ENCODE measurements at regions not wholly inside any gene's neighbourhood (a gene's known extent, or its start where the extent isn't known, plus 50 kb on each side); places are given as distances from the start of the nearest gene placed in this dataset.
"Not testable (repeated sequence)": the region's sequence is repeated elsewhere in the genome, so short reads cannot be mapped to it uniquely, and the experiment has no call there.

DNA sequence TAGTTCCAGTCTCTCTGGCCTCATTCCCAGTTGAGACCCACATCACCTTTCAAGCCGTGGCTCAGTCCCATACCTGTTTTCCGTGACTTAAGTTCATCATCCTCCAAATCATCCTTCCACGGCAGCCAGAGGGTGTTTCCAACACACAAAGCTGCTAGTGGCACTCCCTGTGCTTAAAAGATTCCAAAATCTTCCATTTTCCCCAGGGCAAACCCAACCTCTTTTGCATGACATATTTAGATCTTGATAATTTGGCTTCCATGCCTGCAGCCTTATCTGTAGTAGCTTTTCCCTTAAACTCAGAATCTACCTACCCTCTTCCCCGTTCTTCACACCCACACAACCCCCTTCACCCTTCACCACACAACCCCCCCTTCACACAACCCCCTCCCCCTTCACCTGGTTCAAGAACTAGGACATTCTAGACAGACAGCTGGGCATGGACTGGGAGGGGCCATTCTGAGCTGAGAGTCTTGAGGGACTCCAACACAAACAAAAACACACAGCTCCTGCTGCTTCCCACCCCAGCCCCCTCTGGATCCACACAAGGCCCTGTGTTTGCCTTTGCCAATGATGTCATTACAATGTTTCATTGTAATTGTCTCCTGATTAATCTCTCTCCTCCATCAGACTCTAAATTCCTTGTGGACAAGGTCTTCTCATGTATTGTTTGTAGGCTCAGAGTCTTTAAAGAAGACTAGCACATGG lies 268.2 kb downstream of the SH3GL2 start:
- no peak for DNase-seq

DNA sequence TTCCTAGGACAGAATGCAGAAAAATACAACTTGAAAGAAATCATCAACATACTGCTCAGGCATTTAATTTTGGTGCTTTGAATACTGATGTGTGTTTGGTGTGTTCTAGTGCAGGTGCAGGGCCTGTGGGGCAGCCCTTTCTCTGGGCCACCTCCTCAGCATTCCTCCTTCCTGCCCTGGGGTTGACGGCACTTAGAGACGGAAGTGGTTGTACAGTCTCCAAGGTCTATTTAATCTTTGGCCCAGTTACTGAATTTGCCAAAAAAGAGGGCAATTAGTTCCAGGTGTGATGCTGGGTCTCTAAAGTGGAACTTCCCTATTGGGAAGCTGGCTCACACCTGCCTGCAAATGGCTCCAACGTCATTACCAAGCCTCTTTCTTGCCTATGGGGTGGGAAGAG lies 269.0 kb downstream of the SH3GL2 start:
- no peak for DNase-seq

GRCh38 chr9:17852108-17852507 lies 273.2 kb downstream of the SH3GL2 start:
- no peak for DNase-seq

DNA sequence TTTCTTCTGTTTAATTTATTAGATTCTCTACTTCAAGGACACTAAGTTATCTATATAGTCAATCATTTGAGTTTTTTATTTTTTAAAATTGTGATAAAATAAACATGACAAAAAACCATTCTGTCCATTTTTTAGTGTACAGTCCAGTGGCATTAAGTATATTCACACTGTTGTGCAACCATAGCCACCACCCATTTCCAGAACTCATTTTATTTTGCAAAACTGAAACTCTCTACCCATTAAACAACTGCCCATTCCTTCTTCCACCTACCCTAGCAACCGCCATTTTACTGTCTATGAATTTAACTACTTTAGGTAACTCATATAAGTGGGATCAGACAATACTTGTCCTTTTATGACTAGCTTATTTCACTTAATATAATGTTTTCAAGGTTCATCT lies 275.6 kb downstream of the SH3GL2 start:
- DNase-seq, result no peak

- no peak for DNase-seq
Measured at GRCh38 chr9:17856995-17857394, 278.1 kb downstream of the SH3GL2 start.

DNA sequence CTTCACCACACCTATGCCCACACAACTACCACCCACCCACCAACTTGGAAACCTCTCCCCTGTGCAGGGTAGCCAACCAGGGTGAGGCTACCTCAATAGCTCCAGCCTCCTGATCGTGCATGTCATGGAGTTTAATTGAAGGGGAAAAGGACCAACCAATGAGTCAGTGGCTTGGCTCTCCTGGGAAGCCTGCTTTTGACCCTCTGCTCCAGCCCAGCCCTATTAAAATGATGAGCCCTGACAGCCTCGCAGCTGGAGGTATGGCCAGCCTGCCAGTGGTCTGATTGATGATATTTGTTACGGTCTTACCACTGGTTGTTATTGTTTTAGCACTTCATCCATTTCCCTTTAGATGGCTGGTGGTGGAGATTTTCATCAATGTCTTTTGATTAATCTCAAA lies 280.4 kb downstream of the SH3GL2 start:
- DNase-seq, result no peak

GRCh38 chr9:17859987-17860386 lies 281.1 kb downstream of the SH3GL2 start:
- no peak for DNase-seq

GRCh38 chr9:17862101-17862500 lies 283.2 kb downstream of the SH3GL2 start:
- DNase-seq, result no peak

DNA sequence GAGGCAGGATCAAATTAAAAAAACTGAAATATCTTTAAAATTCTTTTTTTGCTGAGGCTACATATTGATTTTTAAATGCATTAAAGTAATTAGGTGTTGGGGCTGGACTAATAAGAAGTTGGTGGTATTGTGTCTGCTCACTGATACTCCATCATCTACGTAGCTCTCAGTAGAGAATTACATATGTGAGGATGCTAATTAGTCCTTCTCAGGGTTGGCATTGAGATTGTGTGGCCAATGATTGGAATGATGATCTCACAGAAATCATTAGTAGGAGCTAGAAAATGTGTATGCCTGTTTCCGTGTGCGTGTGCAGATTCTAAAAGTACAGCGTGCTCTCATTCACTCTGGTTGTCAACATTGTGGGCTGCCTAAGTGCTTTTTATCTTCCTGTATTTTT lies 283.8 kb downstream of the SH3GL2 start:
- no peak for DNase-seq

DNA sequence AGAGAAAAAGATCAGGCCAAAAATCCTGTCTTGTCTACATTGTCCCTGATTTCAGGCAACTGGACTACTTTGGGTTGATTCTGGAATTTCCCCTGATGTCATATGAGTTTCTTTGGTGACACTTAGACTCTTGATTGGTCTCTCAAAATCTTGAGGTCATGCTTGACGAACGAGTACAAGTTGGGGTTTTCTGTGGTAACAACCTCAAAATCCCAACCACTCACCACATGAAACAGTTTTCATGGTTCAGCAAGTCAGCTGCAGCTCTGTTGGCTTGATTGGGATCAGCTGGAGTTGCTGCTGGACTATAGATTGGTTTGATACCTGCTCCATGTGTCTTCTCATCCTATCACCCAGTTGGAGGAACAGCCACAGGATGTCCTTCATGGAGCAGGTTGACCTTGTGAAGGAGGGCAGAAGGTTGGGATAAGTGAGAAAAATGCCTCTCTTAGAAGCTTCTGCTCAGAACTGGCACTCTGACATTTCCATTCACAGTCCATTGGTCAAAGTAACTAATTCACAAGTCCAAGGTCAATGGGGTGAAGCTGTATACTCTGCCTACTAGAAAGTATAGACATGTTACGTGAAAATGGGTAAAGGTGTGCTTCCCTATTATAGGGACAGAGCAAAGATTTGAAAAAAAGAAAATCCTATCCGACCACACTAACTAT lies 284.5 kb downstream of the SH3GL2 start:
- no peak for DNase-seq

GRCh38 chr9:17863924-17864323 lies 285.1 kb downstream of the SH3GL2 start:
- DNase-seq, result no peak

DNA sequence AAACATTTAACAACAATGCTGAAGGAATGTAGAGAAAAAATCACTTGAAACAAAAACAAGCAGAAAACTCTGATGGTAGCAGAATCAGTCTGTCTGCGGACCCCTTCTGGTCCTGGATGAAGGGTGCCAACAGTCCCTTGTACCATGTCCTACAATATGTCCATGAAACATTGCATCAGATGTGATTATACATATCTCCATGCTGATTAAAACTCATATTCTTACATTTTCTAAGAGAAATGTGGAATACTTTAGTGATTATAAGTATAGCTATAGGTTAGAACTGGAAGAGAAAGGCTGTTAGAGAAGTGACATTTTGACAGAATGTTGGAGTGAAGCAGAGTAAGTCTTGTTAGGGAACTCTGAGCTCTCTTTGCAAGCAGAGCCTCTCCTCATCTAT lies 286.1 kb downstream of the SH3GL2 start:
- no peak for DNase-seq

DNA sequence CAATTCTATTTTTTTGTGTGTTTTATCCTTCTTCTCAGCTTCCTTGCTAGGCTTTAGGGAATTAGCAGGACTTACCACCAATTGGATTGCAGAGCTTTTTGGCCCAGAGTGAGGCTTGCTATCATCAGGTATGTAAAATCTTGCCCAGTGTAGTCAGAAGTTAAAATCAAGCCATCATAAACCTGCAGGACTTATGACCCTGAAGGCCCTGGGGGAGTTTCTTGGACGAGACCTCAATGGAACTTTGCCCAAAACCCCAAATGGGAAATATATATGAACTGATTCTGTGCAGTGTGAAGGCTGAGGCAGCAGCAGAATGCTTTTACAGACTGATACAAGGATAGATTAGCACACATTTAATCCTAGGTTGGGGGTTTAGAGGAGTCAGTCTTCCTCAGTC lies 287.0 kb downstream of the SH3GL2 start:
- DNase-seq, result no peak

DNA sequence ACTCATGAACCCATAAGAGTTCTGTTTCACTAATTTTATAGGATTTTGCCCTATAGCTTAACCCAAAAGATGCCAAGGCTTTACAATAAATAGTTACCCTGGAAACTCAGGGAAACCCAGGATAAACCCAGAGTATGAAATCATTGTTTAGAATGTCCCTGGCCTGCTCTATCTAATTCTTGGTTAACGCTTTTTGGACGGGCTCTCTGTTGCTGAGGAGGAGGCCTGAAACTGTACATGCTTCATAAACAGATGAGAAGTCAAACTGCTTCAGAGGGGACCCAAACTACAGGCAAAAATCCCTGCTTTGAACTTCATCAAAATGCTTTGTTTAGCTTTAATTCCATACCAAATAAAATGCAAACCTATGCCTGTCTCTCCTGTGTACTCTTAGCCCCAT lies 291.9 kb downstream of the SH3GL2 start:
- DNase-seq, result no peak

- no peak for DNase-seq
Measured at GRCh38 chr9:17871213-17871890, 292.5 kb downstream of the SH3GL2 start.

DNA sequence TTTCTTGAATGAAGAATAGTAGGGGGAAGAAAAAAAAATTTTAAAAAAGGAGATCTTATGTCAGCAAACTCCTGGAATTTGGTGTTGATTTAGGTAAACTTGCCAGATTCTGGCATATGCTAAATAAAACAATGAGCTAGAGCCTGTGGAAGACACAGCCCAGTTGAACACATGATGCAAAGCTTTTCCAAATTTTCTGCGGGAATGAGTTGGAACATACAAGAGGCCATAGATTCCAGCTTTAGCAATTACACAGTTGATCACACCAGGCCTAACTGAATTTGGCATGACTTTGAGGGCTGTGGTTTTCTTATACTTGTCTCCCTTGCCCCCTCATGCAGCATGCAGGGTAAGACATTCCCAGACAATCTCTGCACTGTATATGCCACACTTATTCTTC lies 297.0 kb downstream of the SH3GL2 start:
- DNase-seq, result no peak

- DNase-seq, result no peak
Measured at GRCh38 chr9:17876687-17877086, 297.8 kb downstream of the SH3GL2 start.

GRCh38 chr9:17878810-17879370 lies 300.0 kb downstream of the SH3GL2 start:
- DNase-seq, result peak in 1 of 2 experiments; percentile 12

GRCh38 chr9:17881371-17881770 lies 302.5 kb downstream of the SH3GL2 start:
- DNase-seq, result no peak

- DNase-seq, result no peak
Measured at GRCh38 chr9:17882688-17883594, 304.1 kb downstream of the SH3GL2 start.

GRCh38 chr9:17888066-17888465 lies 309.2 kb downstream of the SH3GL2 start:
- DNase-seq, result no peak

- not testable (repeated sequence) for DNase-seq
Measured at GRCh38 chr9:17888964-17889363, 310.1 kb downstream of the SH3GL2 start.
